HEK293 (cell line): ENCODE measurements at regions not wholly inside any gene's neighbourhood (a gene's known extent, or its start where the extent isn't known, plus 50 kb on each side); places are given as distances from the start of the nearest gene placed in this dataset.
"Not testable (repeated sequence)": the region's sequence is repeated elsewhere in the genome, so short reads cannot be mapped to it uniquely, and the experiment has no call there.

Source experiments
- CTCF ChIP-seq: fragments of 450-650 bp; formaldehyde crosslinking; IDR thresholded peaks from 2 replicates; pipeline ENCODE4 v1.5.1; 2016; ENCODE audit warnings: missing biosample characterization, missing genetic modification characterization
- KLF16 ChIP-seq: fragments of 450-650 bp; formaldehyde crosslinking; IDR thresholded peaks from 2 replicates; pipeline ENCODE4 v1.5.1; 2017; ENCODE audit warnings: missing biosample characterization, missing genetic modification characterization
- PATZ1 ChIP-seq: fragments of 450-650 bp; formaldehyde crosslinking; IDR thresholded peaks from 2 replicates; pipeline ENCODE4 v1.5.1; 2016; ENCODE audit warnings: missing biosample characterization, missing genetic modification characterization
- PBX3 ChIP-seq: sonication (generic); formaldehyde crosslinking; IDR thresholded peaks from 2 replicates; pipeline ENCODE4 v1.8.1; 2022; ENCODE audit warnings: mild to moderate bottlenecking, moderate library complexity, missing genetic modification reagents
- ZBTB44 ChIP-seq: fragments of 450-650 bp; IDR thresholded peaks from 2 replicates; pipeline ENCODE4 v1.5.1; 2018; ENCODE audit warnings: missing biosample characterization, mild to moderate bottlenecking, missing genetic modification characterization
- ZNF10 ChIP-seq: fragments of 450-650 bp; formaldehyde crosslinking; IDR thresholded peaks from 2 replicates; pipeline ENCODE4 v1.5.1; 2017; ENCODE audit warnings: missing biosample characterization, missing genetic modification characterization
- ZNF155 ChIP-seq: fragments of 450-650 bp; formaldehyde crosslinking; IDR thresholded peaks from 2 replicates; pipeline ENCODE4 v1.5.1; 2016; ENCODE audit warnings: missing biosample characterization, missing genetic modification characterization
- ZNF48 ChIP-seq: fragments of 450-650 bp; formaldehyde crosslinking; IDR thresholded peaks from 2 replicates; pipeline ENCODE4 v1.5.1; 2016; ENCODE audit warnings: missing biosample characterization, missing genetic modification characterization
- ZNF747 ChIP-seq: fragments of 450-650 bp; formaldehyde crosslinking; IDR thresholded peaks from 2 replicates; pipeline ENCODE4 v1.5.1; 2016; ENCODE audit warnings: missing biosample characterization, missing genetic modification characterization
- ZNF777 ChIP-seq: fragments of 450-650 bp; formaldehyde crosslinking; IDR thresholded peaks from 2 replicates; pipeline ENCODE4 v1.5.1; 2017; ENCODE audit warnings: missing biosample characterization, missing genetic modification characterization, borderline replicate concordance

GRCh38 chr9:42288865-42289229, 105.4 kb downstream of the SPATA31A6 start:
- not testable (repeated sequence) for TF ChIP-seq CTCF (tag by site-specific recombination); ZNF10 (tag by site-specific recombination); PATZ1 (tag by site-specific recombination); ZNF777 (tag by site-specific recombination); ZBTB44 (tag by site-specific recombination); ZNF48; ZNF747 (tag by site-specific recombination); PBX3; ZNF155; KLF16 (tag by site-specific recombination)
